PC-9 (cell line): ENCODE measurements at regions not wholly inside any gene's neighbourhood (a gene's known extent, or its start where the extent isn't known, plus 50 kb on each side); places are given as distances from the start of the nearest gene placed in this dataset.

Source experiments
- EZH2 ChIP-seq: fragments of 200-600 bp; sonication (generic); IDR thresholded peaks from 2 replicates; pipeline ENCODE4 v1.8.0; 2017; ENCODE audit warnings: antibody characterized with exemption, low read depth
- TF ChIP-seq, protein P1 (sequence below): fragments of 200-600 bp; sonication (generic); conservative IDR thresholded peaks from 2 replicates; pipeline ENCODE4 v1.6.1; 2017; ENCODE audit warnings: mixed run types, antibody characterized with exemption, mild to moderate bottlenecking, moderate library complexity

DNA sequence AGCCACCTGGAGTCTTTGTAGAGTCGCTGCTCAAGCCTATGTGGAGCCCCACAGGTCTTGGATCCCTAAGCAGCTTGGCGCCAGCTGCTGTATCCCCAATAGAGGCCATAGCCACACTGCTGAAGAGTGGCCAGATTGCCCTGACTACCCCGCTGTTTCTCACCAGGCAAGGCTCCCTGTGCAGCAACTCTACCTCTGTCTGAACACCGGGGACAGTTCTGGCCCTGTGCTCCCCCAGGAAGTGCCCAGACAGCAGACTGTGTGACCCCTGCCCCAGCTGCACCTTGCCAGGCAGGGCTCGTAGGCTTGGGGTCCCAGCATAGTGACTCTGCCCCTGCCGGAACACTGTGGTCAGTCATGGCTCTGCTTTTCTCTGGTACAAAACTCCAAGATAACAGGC lies 53.5 kb upstream of the GALNT13 start:
- no peak for TF ChIP-seq EZH2
- TF ChIP-seq, protein P1, sequence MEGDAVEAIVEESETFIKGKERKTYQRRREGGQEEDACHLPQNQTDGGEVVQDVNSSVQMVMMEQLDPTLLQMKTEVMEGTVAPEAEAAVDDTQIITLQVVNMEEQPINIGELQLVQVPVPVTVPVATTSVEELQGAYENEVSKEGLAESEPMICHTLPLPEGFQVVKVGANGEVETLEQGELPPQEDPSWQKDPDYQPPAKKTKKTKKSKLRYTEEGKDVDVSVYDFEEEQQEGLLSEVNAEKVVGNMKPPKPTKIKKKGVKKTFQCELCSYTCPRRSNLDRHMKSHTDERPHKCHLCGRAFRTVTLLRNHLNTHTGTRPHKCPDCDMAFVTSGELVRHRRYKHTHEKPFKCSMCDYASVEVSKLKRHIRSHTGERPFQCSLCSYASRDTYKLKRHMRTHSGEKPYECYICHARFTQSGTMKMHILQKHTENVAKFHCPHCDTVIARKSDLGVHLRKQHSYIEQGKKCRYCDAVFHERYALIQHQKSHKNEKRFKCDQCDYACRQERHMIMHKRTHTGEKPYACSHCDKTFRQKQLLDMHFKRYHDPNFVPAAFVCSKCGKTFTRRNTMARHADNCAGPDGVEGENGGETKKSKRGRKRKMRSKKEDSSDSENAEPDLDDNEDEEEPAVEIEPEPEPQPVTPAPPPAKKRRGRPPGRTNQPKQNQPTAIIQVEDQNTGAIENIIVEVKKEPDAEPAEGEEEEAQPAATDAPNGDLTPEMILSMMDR, result no peak
